Body of pancreas (tissue), 4 donors: ENCODE measurements at regions not wholly inside any gene's neighbourhood (a gene's known extent, or its start where the extent isn't known, plus 50 kb on each side); places are given as distances from the start of the nearest gene placed in this dataset.

ENCODE experiments used
- ATAC-seq: fragments of 150-250 bp; one replicate; pipeline ENCODE4 v1.9.1; 2016
- DNase-seq, 4 donors: peaks; one replicate each; pipeline ENCODE4 v3.0.0-alpha.2; 2019
- H3K27ac ChIP-seq, 4 donors: fragments of 200-600 bp; sonication (generic); 1 replicate in 3 of 4; 2 replicates in 1 of 4; pipeline versions ENCODE4 v1.5.1 to v1.6.1; 2016 to 2019; ENCODE audit warnings: mild to moderate bottlenecking in 1 of 4, mixed read lengths in 1 of 4, moderate library complexity in 1 of 4
- H3K27me3 ChIP-seq, 2 donors: fragments of 200-600 bp; sonication (generic); one replicate each; pipeline ENCODE4 v1.6.0; 2016; ENCODE audit warnings: mild to moderate bottlenecking in 1 of 2
- H3K36me3 ChIP-seq, 2 donors: fragments of 200-600 bp; sonication (generic); replicated peaks in 1 of 2; 2 replicates each; pipeline ENCODE4 v1.5.1; 2016; ENCODE audit warnings: low read depth in 2 of 2; ENCODE audit not compliant: insufficient read depth in 1 of 2
- H3K4me1 ChIP-seq: fragments of 200-600 bp; sonication (generic); one replicate; pipeline ENCODE4 v1.6.0; 2016
- H3K4me3 ChIP-seq, 2 donors: fragments of 200-600 bp; sonication (generic); 1 replicate in 1 of 2; 2 replicates in 1 of 2; pipeline ENCODE4 v1.5.1; 2016 to 2019
- H3K9me3 ChIP-seq, 3 donors: fragments of 200-600 bp; sonication (generic); 1 replicate in 2 of 3; 2 replicates in 1 of 3; pipeline ENCODE4 v1.5.1; 2016
- CTCF ChIP-seq, 7 experiments: fragments of 450-650 bp in 4 of 7; fragments of 200-600 bp in 3 of 7; sonication (generic) in 3 of 7; IDR thresholded peaks; one replicate each; pipeline ENCODE4 v1.5.1; 2016 to 2019; ENCODE audit warnings: antibody characterized with exemption in 7 of 7
- POLR2A ChIP-seq, 3 donors: fragments of 450-650 bp; IDR thresholded peaks; one replicate each; pipeline ENCODE4 v1.6.1; 2016; ENCODE audit warnings: antibody characterized with exemption in 3 of 3, mild to moderate bottlenecking in 2 of 3
- WGBS, 2 donors: methylation state at CpG; one replicate each; pipeline ENCODE4 v1.1.5; 2017; 5-methylcytosine and 5-hydroxymethylcytosine counted together
- intact Hi-C: fragments of 100-400 bp; cut with DNase I; formaldehyde crosslinking; loops from one replicate; pipeline ENCODE4 v1.15.1; 2023

GRCh38 chr7:131188367-131189339, 139.0 kb upstream of the MKLN1 start:
- TF ChIP-seq POLR2A (IDR thresholded peaks at IDR 0.05), result no peak
- TF ChIP-seq CTCF (IDR thresholded peaks at IDR 0.05), result no peak
- H3K4me1 ChIP-seq, result no peaks in the 10 kb centered on the region
- no peak overlapping the region for H3K4me3 ChIP-seq
- ATAC-seq (peak; percentile 45), DNase-seq (peak in 3 of 4 donors; percentile 11 to 43 (median 16))
- H3K27ac ChIP-seq, result no peak overlapping the region
- no peaks in the 10 kb centered on the region for H3K36me3 ChIP-seq
- no peaks in the 10 kb centered on the region for H3K27me3 ChIP-seq
- WGBS, 2 donors, result 78 to 82% methylated on average over 8 of the region's 8 CpGs
- intact Hi-C loops, result no loop called here
- no peaks in the 10 kb centered on the region for H3K9me3 ChIP-seq

GRCh38 chr7:131189488-131189887, 138.2 kb upstream of the MKLN1 start:
- no peaks in the 10 kb centered on the region for H3K4me1 ChIP-seq
- H3K9me3 ChIP-seq, result no peaks in the 10 kb centered on the region
- no peak for DNase-seq
- ATAC-seq, result no peak
- intact Hi-C loops, result no loop called here
- no peak overlapping the region for H3K4me3 ChIP-seq
- TF ChIP-seq POLR2A (IDR thresholded peaks at IDR 0.05), result no peak
- no peak for TF ChIP-seq CTCF (IDR thresholded peaks at IDR 0.05)
- WGBS, 2 donors, result 69 to 75% methylated on average over 5 of the region's 5 CpGs
- H3K27ac ChIP-seq, result no peak overlapping the region
- H3K27me3 ChIP-seq, result no peaks in the 10 kb centered on the region
- H3K36me3 ChIP-seq, result no peaks in the 10 kb centered on the region

- TF ChIP-seq CTCF (IDR thresholded peaks at IDR 0.05) (no peak), POLR2A (IDR thresholded peaks at IDR 0.05) (no peak)
- H3K4me1 ChIP-seq, result no peaks in the 10 kb centered on the region
- H3K27ac ChIP-seq, result no peak overlapping the region
- no peak overlapping the region for H3K4me3 ChIP-seq
- H3K36me3 ChIP-seq, result no peaks in the 10 kb centered on the region
- 18 to 19% methylated on average over 2 of the region's 2 CpGs for WGBS, 2 donors
- intact Hi-C loops, result no loop called here
- ATAC-seq (no peak), DNase-seq (peak in 1 of 4 donors; percentile 8)
- no peaks in the 10 kb centered on the region for H3K9me3 ChIP-seq
- H3K27me3 ChIP-seq, result no peaks in the 10 kb centered on the region
Observed at GRCh38 chr7:131190146-131190545, 137.5 kb upstream of the MKLN1 start.

GRCh38 chr7:131190581-131190980, 137.1 kb upstream of the MKLN1 start:
- 70 to 93% methylated on average over 1 of the region's 1 CpG for WGBS, 2 donors
- DNase-seq, result no peak
- intact Hi-C loops, result no loop called here
- no peak overlapping the region for H3K27ac ChIP-seq
- no peak overlapping the region for H3K4me3 ChIP-seq
- no peak for ATAC-seq
- no peaks in the 10 kb centered on the region for H3K36me3 ChIP-seq
- H3K9me3 ChIP-seq, result no peaks in the 10 kb centered on the region
- H3K27me3 ChIP-seq, result no peaks in the 10 kb centered on the region
- no peaks in the 10 kb centered on the region for H3K4me1 ChIP-seq
- no peak for TF ChIP-seq POLR2A (IDR thresholded peaks at IDR 0.05)
- TF ChIP-seq CTCF (IDR thresholded peaks at IDR 0.05), result no peak
